ENCODE measurements at regions not wholly inside any gene's neighbourhood (a gene's known extent, or its start where the extent isn't known, plus 50 kb on each side); places are given as distances from the start of the nearest gene placed in this dataset.
"Not testable (repeated sequence)": the region's sequence is repeated elsewhere in the genome, so short reads cannot be mapped to it uniquely, and the experiment has no call there.

GRCh38 chr9:100731557-100731956, 153.7 kb downstream of the CAVIN4 start:
- H3K27me3 Mint-ChIP-seq, result no peaks in the 10 kb centered on the region
- no peak overlapping the region for H3K27ac Mint-ChIP-seq
- no peak overlapping the region for H3K4me3 Mint-ChIP-seq
- no peaks in the 10 kb centered on the region for H3K36me3 Mint-ChIP-seq
- peak; percentile 50 for ATAC-seq
- H3K4me1 Mint-ChIP-seq, result no peaks in the 10 kb centered on the region
- peaks cover 5% of the 10 kb centered on the region for H3K9me3 Mint-ChIP-seq

DNA sequence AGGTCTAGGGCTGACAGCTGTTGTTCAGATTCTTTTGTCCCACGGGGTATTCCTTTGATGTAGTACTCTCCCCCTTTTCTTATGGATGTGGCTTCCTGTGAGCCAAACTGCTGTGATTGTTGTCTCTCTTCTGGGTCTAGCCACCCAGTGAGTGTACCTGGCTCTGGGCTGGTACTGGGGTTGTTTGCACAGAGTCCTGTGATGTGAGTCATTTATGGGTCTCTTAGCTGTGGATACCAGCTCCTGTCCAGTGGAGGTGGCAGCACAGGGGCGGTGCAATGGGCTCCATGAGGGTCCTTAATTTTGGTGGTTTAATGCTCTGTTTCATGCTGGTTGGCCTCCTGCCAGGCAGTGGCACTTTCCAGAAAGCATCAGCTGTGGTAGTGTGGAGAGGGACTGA, 161.3 kb downstream of the CAVIN4 start:
- peaks cover 9% of the 10 kb centered on the region for H3K9me3 Mint-ChIP-seq
- no peak for ATAC-seq
- H3K4me3 Mint-ChIP-seq, result no peak overlapping the region
- H3K27ac Mint-ChIP-seq, result no peak overlapping the region
- no peaks in the 10 kb centered on the region for H3K4me1 Mint-ChIP-seq
- no peaks in the 10 kb centered on the region for H3K27me3 Mint-ChIP-seq
- no peaks in the 10 kb centered on the region for H3K36me3 Mint-ChIP-seq

GRCh38 chr9:100739666-100740065, 161.8 kb downstream of the CAVIN4 start:
- Mint-ChIP-seq H3K4me1 (no peaks in the 10 kb centered on the region), H3K4me3 (no peak overlapping the region), H3K36me3 (no peaks in the 10 kb centered on the region), H3K9me3 (peaks cover 11% of the 10 kb centered on the region), H3K27me3 (no peaks in the 10 kb centered on the region), H3K27ac (no peak overlapping the region)
- ATAC-seq, result no peak

- not testable (repeated sequence) for H3K36me3 Mint-ChIP-seq, ATAC-seq, H3K27me3 Mint-ChIP-seq, H3K27ac Mint-ChIP-seq, H3K4me1 Mint-ChIP-seq, H3K4me3 Mint-ChIP-seq
- H3K9me3 Mint-ChIP-seq, result peaks cover 13% of the 10 kb centered on the region
Observed at GRCh38 chr9:100748930-100749329, 171.1 kb downstream of the CAVIN4 start.

GRCh38 chr9:100756217-100756616, 178.3 kb downstream of the CAVIN4 start:
- Mint-ChIP-seq H3K27me3 (peaks cover 13% of the 10 kb centered on the region), H3K9me3 (peaks cover 5% of the 10 kb centered on the region), H3K36me3 (no peaks in the 10 kb centered on the region), H3K4me3 (no peak overlapping the region), H3K27ac (no peak overlapping the region), H3K4me1 (no peaks in the 10 kb centered on the region)
- ATAC-seq, result no peak

- Mint-ChIP-seq H3K4me3 (no peak overlapping the region), H3K36me3 (no peaks in the 10 kb centered on the region), H3K27me3 (peaks cover 13% of the 10 kb centered on the region)
Observed at GRCh38 chr9:100759215-100759614, 181.3 kb downstream of the CAVIN4 start.

DNA sequence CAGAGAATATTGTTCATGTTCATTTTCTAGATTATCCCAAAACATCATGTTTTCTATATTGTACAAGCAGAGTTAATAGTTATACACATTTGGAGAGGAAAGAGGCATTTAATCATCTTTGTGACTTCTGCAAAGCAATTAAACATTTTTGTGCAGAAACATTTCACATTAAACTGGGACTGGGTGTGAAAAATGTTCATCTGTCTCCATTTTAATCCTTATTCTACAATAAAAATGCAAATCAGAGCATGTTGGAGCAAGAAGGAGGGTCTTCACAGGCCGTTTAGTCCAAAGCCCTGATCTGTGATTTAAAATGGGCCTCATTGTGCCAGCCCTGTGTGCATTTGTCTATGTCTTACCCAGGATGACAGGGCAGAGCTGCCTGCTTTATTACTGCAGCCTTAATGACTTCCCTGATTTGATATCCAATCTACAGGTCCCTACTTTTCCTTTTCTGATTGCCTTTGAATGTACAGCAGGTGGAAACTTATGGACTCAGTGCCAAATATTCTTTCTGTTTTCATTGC, 183.5 kb downstream of the CAVIN4 start:
- peaks cover 3% of the 10 kb centered on the region for H3K9me3 Mint-ChIP-seq
- H3K27ac Mint-ChIP-seq, result no peak overlapping the region
- ATAC-seq, result no peak
- H3K4me3 Mint-ChIP-seq, result no peak overlapping the region
- no peaks in the 10 kb centered on the region for H3K36me3 Mint-ChIP-seq
- peaks cover 9% of the 10 kb centered on the region for H3K27me3 Mint-ChIP-seq
- no peaks in the 10 kb centered on the region for H3K4me1 Mint-ChIP-seq

More at GRCh38 chr9:100759215-100759614, 181.3 kb downstream of the CAVIN4 start:
- no peak overlapping the region for H3K27ac Mint-ChIP-seq
- no peak for ATAC-seq
- H3K9me3 Mint-ChIP-seq, result peaks cover 5% of the 10 kb centered on the region
- H3K4me1 Mint-ChIP-seq, result no peaks in the 10 kb centered on the region

DNA sequence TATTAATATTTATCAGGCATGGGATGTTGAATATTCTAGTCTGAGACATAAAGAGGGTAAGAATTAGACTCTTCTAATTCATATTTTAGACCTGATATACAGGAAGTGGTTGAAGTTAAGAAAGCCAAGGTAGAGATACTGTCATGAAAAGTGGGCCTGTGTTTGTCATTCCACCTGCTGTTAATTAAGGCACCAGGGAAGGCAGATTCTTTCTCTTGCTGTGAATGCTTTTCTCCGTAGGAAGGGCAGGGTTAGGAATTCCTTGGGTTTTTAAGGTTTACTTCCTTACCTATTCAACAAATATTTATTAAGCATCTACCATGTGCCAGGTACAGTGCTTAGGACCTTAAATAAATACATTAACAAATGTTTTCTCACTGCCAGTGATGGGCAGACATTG, 196.4 kb downstream of the CAVIN4 start:
- no peak overlapping the region for H3K27ac Mint-ChIP-seq
- H3K4me1 Mint-ChIP-seq, result no peaks in the 10 kb centered on the region
- H3K9me3 Mint-ChIP-seq, result no peaks in the 10 kb centered on the region
- H3K27me3 Mint-ChIP-seq, result peaks cover 10% of the 10 kb centered on the region
- H3K4me3 Mint-ChIP-seq, result no peak overlapping the region
- no peak for ATAC-seq
- no peaks in the 10 kb centered on the region for H3K36me3 Mint-ChIP-seq

GRCh38 chr9:100774962-100775361, 197.1 kb downstream of the CAVIN4 start:
- Mint-ChIP-seq H3K27ac (no peak overlapping the region), H3K9me3 (no peaks in the 10 kb centered on the region), H3K4me3 (no peak overlapping the region), H3K4me1 (no peaks in the 10 kb centered on the region), H3K27me3 (peaks cover 10% of the 10 kb centered on the region), H3K36me3 (no peaks in the 10 kb centered on the region)
- no peak for ATAC-seq

DNA sequence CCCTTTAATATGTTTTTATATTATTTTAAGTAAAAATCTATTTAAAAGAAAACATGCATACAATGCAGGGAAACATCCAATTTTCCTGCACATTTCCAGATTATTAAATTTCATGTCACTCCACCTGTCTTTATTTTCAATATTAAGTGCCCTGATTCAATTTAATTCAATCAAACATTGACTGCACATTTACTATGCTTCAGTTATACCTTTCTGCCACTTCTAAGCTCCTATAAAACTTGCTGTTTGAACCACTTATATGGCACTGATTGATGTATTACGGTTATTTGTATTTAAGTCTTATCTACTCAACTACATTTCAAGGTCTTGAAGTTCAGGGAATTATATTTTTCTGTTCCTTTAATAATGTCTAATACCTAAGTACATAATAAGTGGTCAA, 198.0 kb downstream of the CAVIN4 start:
- H3K4me1 Mint-ChIP-seq, result no peaks in the 10 kb centered on the region
- no peak overlapping the region for H3K27ac Mint-ChIP-seq
- no peaks in the 10 kb centered on the region for H3K9me3 Mint-ChIP-seq
- no peak for ATAC-seq
- peaks cover 10% of the 10 kb centered on the region for H3K27me3 Mint-ChIP-seq
- no peaks in the 10 kb centered on the region for H3K36me3 Mint-ChIP-seq
- H3K4me3 Mint-ChIP-seq, result no peak overlapping the region

- no peak for ATAC-seq
- H3K4me3 Mint-ChIP-seq, result no peak overlapping the region
- H3K36me3 Mint-ChIP-seq, result no peaks in the 10 kb centered on the region
- H3K9me3 Mint-ChIP-seq, result peaks cover 3% of the 10 kb centered on the region
- H3K27ac Mint-ChIP-seq, result no peak overlapping the region
- H3K27me3 Mint-ChIP-seq, result no peaks in the 10 kb centered on the region
- no peaks in the 10 kb centered on the region for H3K4me1 Mint-ChIP-seq
Observed at GRCh38 chr9:100784755-100785154, 206.9 kb downstream of the CAVIN4 start.

GRCh38 chr9:100785946-100786345, 208.1 kb downstream of the CAVIN4 start:
- Mint-ChIP-seq H3K36me3 (no peaks in the 10 kb centered on the region), H3K27me3 (no peaks in the 10 kb centered on the region)

GRCh38 chr9:100794738-100795269, 216.9 kb downstream of the CAVIN4 start:
- no peak for ATAC-seq
- no peaks in the 10 kb centered on the region for H3K36me3 Mint-ChIP-seq
- H3K9me3 Mint-ChIP-seq, result no peaks in the 10 kb centered on the region
- H3K4me3 Mint-ChIP-seq, result no peak overlapping the region
- no peaks in the 10 kb centered on the region for H3K27me3 Mint-ChIP-seq
- H3K27ac Mint-ChIP-seq, result no peak overlapping the region
- no peaks in the 10 kb centered on the region for H3K4me1 Mint-ChIP-seq

More at GRCh38 chr9:100785946-100786345, 208.1 kb downstream of the CAVIN4 start:
- Mint-ChIP-seq H3K27ac (no peak overlapping the region), H3K4me1 (no peaks in the 10 kb centered on the region), H3K9me3 (peaks cover 3% of the 10 kb centered on the region), H3K4me3 (no peak overlapping the region)
- ATAC-seq, result no peak

GRCh38 chr9:100803956-100804355, 224.6 kb upstream of the PLPPR1 start:
- Mint-ChIP-seq H3K4me3 (no peak overlapping the region), H3K36me3 (no peaks in the 10 kb centered on the region), H3K4me1 (no peaks in the 10 kb centered on the region), H3K27me3 (no peaks in the 10 kb centered on the region), H3K27ac (no peak overlapping the region), H3K9me3 (peaks cover 3% of the 10 kb centered on the region)
- no peak for ATAC-seq

GRCh38 chr9:100811643-100812042, 216.9 kb upstream of the PLPPR1 start:
- Mint-ChIP-seq H3K27ac (no peak overlapping the region), H3K36me3 (no peaks in the 10 kb centered on the region), H3K9me3 (peaks cover 5% of the 10 kb centered on the region), H3K27me3 (no peaks in the 10 kb centered on the region), H3K4me1 (no peaks in the 10 kb centered on the region), H3K4me3 (no peak overlapping the region)
- no peak for ATAC-seq

- no peaks in the 10 kb centered on the region for H3K4me1 Mint-ChIP-seq
- H3K9me3 Mint-ChIP-seq, result peaks cover 8% of the 10 kb centered on the region
- H3K27me3 Mint-ChIP-seq, result no peaks in the 10 kb centered on the region
- H3K36me3 Mint-ChIP-seq, result no peaks in the 10 kb centered on the region
- no peak for ATAC-seq
- no peak overlapping the region for H3K4me3 Mint-ChIP-seq
- H3K27ac Mint-ChIP-seq, result no peak overlapping the region
Observed at GRCh38 chr9:100813871-100814270, 214.7 kb upstream of the PLPPR1 start.

Measured in stimulated activated memory B cell treated with anti-CD40 and anti-IgM and Interleukin-4, amounts not matched to agents 10 μg/mL and 1 μg/mL and 100 μg/mL, for 72 hours (primary cell).